ENCODE measurements at regions not wholly inside any gene's neighbourhood (a gene's known extent, or its start where the extent isn't known, plus 50 kb on each side); places are given as distances from the start of the nearest gene placed in this dataset.

GRCh38 chr11:92346220-92346619, 121.6 kb downstream of the FAT3 start:
- no peak for TF ChIP-seq CTCF (IDR thresholded peaks at IDR 0.05; ENCODE audit: insufficient read depth, low read length, poor library complexity, severe bottlenecking)
- TF ChIP-seq EZH2phosphoT487 (conservative IDR thresholded peaks at IDR 0.05; ENCODE audit: low read length), result no peak

Measured in SU-DHL-6 (cell line).